Tongue (tissue), 1 donor: ENCODE measurements at regions not wholly inside any gene's neighbourhood (a gene's known extent, or its start where the extent isn't known, plus 50 kb on each side); places are given as distances from the start of the nearest gene placed in this dataset.
A peak's percentile ranks its signal among the peaks of the same experiment; 100 is the strongest.

Source experiments
- DNase-seq: peaks from one replicate; pipeline ENCODE4 v3.0.0-alpha.2; 2015

DNA sequence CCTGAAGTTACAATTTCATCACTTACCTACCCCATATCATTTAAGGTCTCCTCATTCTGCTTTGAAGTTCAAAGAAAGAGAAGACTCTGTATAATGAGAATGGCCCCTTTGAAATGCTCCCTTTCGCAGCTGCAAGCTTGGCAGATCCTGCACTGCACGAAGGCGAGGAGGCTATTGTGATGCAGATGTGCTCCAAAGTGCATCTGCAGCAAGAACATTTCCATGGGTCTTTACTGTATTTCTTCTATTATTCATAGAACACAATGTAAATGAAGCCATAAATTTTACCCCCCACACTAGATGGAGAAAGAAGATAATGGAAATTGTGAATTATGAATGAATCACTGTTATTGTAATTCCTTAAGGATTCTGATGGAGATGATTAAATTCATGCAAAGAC, 178.7 kb downstream of the CHD9NB start:
- peak; percentile 9 for DNase-seq

DNA sequence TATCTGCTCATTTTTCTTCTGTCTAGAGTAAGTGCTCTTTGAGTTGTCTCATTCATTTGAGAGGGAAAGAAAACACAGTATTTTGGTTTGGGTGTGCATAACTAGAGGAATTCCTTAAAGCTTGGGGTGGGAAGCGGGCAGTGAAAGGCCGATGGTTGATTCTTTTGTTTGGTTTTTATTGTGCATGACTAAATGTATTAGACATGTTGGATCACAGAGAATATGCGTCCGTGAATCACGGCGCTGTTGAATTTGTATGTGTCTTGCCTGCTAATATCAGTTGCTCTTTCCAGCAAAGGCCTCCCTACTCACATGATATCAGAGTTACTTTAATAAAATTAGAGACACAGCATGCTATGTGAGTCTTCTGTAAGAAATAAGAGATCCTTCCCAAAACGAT, 180.0 kb downstream of the CHD9NB start:
- DNase-seq, result peak; percentile 43

DNA sequence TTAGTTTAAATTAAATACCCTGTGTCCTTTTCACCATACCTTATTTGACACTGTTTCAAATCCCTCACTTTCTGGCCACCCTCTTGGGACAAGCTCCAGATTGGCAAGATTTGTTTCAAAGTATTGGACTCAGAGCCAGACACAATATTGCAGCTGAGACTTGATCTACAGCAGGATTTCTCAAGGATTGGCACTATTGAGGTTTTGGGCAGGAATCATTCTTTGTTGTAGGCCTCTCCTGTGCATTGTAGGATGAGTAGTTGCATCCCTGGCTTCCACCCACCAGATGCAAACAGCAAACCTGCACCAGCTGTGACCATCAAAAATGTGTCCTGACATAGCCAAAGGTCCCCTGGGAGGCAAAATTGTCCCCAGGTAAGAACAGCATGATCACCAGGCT, 181.2 kb downstream of the CHD9NB start:
- no peak for DNase-seq

DNA sequence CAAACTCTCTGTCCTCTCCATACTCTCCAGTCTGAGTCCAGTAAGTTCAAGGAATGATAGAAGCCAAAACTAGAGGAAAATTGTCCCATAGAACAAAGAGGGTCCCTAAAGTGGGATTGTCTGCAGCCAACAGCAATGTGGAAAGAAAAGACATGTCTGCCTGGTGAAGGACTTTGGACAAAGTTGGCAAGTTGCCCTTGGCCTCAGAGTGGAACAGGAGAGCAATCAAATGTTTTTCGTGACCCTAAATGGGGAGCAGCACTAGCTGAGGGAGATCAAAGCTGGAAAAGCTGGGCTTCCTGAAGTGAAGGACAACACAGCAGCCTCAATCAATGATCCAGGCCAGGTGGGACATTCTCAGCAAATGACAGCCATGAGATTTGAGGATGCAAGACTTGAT, 183.5 kb downstream of the CHD9NB start:
- DNase-seq, result no peak

DNA sequence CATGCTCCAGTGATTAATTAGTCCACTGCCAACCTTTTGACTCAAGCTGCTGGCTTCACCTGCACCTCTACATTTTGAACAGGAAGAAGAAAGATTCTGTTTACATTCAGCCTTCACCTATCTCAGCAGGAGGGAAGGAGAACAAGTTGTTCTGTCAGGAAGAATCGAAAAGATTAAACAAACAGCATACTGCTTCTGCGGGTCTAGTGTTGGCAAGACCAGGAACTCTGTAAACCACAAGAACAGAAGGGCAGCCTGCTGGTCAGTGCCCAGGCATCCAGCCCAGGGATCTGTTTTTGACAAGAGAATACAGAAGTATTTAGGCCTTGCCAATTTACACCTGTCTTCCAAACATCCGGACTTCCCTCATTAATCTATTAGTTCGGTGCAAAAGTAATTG, 189.7 kb downstream of the CHD9NB start:
- DNase-seq, result no peak

DNA sequence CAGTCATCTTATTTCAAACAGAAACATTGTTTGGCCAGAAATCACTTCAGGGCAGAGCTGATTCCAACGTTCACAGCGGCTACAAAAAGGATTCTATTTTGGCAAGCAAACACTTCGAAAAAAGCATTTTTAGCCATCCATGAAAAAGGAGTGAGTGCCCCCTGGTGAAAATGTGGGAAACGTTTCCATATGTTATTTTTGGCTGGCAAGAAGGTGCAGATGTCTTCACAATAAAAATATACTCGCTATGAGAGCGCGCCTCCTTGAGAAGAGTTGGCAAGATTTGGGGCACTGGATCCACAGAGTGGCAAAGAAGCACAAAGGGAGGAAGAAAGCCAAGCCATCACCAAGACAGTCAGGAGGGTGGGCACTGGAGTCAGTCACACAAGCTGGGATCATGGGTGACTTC, 191.1 kb downstream of the CHD9NB start:
- peak; percentile 80 for DNase-seq

DNA sequence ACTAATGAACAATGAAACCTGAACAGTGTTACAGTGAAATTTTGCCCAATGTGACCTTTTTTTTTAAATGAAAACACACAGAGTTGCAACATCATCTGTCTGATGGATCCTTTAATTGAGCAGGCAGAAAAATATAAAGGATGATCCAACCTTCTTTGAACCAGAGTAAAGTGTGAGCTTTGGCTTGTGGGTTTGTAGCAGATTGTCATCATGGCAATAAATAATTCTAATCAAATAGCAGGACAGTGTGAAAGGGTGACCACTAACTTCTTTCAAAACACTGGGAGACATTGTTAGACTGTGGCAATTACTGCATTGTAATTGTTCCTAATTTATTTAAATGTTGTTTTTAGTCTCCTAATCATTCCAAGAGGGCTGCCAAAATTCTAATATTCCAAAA, 197.2 kb downstream of the CHD9NB start:
- no peak for DNase-seq

DNA sequence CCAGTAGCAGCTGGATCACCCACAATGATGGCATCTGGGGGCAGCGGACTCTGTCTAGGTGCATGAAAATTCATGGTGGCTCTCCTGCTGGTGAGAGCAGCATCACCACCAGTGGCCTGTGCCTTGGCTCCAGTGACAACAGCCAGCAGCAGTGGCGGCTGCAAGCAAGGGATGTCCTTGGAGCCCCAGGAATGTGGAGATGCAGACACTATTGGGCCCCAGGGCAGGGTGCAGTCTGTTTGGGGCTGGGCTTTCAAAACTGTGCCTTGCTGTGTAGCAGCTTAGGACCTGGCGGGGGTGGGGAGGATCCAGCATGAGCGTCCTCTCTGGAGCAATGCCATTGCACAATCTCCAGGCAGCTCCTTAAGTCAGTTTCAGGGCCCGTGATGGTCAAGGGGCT, 199.7 kb downstream of the CHD9NB start:
- DNase-seq, result no peak

DNA sequence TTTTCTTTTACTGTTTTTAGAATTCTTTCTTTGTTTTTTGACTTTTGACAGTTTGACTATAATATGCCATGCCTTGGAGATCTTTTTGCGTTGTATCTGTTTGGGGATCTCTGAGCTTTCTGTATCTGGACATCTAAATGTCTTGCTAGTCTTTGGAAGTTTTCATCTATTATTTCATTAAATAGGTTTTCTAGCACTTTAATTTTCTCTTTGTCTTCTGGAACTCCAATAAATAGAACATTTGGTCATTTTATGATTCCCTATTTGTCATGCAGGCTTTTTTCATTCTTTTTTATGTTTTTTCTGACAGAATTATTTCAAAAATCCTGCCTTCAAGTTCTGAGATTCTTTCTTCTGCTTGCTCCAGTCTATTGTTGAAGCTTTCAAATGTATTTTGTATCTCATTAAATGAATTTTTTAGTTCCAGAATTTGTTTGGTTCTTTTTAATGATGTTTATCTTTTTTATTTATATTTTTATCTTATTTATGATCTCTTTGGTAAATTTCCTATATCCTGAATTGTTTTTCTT, 201.4 kb downstream of the CHD9NB start:
- DNase-seq, result no peak

DNA sequence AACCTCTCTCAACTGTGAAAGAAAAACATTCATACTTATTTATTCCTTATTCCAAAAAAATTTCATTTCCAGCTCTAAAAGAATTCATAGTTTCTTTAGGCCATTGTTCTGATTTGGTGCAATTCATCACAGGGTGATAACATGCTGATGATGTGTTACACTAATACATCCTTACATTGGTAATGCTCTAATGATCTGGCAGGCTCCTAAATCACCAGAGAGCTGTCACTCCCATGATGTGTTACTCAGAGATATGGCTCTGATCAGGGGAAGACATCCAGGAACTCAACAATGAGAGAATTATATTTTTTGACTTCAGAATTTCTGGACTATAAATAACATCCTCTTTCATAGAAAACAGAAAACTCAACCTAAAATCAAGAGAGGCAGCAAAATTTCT, 209.3 kb downstream of the CHD9NB start:
- DNase-seq, result no peak

DNA sequence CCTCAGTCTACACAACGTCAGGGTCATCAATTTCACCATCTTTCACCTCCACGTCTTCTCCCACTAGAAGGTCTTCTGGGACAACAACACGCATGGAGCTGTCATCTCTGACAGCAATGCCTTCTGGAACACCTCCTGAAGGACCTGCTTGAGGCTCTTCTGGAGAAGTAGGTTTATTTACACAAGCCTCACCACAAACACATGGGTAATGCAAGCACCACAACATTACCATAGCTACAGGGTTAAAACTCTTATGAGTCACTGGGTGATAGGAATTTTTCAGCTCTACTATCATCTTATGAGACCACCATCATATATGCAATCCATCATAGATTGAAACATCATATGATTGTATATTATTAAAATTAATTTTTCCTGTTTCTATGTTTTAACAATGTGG, 215.4 kb downstream of the CHD9NB start:
- no peak for DNase-seq

DNA sequence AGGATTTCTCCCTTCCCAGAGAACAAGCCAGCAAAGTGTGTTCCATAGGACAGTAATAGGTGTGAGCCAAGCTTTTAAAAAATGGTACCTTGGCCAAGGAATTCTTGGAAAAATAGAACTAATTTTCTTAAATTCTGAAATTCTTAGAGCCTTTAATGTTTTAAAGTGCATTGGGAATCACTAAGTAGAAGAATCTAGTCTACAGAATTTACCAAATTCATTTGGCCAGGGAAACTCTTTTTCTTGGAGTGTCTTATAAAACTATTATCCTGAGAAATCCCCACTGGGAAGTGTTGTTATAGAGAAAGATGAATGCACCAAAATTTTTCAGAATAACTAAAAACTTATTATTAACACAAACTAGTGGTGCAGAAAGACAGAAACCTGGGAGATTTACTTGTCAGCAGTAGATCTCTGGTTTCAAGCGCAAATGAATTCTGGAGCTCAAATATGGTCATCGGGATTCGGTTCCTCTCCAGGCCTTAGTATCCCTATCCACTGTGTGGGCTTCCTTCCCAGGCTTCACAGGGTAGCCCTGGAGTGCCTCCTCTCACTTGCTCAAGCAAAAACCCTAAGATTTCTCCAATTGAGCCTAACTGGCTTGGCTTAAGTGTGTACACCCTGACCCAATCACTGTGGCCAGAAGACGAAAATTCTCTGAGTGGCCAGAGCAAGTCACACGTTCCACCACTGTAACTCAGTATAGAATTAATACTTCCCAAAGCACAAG, 217.8 kb downstream of the CHD9NB start:
- peak; percentile 3 for DNase-seq

DNA sequence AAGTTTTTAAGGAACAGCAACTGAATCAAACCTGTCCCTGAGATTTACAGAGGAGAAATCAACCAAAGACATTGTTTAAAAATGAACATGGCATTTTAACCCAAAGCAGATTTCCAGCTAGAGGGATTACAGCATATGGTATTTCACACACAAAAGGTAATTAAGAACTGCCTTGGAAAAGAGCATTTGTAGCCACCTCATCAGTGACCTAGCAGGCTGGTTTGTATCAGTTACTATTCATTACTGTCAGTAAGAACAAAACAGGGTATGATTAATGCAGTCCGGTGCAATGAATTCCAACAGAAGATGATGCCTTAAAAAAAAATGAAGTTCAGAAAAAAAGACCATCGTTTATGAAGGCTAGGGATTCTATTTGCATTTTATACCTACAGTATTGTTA, 219.9 kb downstream of the CHD9NB start:
- DNase-seq, result peak; percentile 9

DNA sequence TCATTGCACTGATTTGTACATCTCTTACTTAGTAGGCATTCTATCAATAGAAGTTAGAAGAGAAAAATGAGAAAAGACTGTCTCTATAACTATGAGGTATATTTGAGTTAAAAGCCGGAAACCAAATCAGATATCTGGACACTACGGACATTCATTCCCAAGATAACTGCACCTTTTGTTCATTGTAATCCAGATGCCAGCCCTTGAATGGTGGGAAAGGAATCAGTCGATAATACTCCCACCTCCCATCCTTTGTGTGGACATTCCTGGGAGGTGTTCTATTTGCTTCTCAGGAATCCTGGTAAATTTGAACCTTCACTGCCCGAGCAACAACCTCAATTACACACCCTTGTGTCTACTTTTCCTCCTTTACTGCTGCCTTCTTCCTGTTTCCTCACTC, 225.2 kb downstream of the CHD9NB start:
- DNase-seq, result no peak

DNA sequence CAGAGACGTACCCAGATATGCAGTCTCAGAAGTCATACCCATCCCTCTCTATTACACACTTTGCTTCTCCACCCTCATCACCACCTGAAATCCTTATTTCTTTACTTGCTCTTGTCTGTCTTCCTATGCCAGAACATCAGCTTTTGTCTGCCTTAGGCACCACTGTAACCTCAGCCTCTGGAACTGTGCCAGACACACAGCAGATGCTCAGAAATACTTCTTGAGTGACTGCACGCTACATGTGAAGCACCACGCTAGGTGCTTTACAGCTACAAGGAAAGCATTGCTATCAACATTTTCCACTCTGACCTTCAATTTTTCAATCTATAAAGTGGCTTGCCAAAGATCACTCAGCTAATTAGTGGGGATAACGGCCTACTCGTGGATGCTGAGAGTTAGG, 226.8 kb downstream of the CHD9NB start:
- peak; percentile 63 for DNase-seq

DNA sequence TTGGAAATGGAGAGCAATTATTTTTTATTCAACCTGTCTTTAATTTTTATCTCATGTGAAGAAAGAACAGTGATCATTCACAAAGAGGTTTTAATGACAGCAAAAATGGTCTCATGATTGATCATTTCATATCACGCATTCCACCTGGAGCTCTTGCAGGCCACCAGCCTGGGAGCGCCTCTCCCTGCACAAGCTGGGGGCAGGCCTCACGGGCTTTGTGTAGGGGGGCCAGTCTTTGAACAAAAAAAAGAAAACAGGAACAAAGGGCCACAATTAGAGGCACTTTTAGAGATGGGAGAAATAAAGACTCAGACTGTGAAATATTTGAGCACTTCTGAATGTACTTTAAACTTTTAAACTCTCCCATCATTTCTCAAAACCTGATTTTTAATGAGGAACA, 232.9 kb downstream of the CHD9NB start:
- no peak for DNase-seq

DNA sequence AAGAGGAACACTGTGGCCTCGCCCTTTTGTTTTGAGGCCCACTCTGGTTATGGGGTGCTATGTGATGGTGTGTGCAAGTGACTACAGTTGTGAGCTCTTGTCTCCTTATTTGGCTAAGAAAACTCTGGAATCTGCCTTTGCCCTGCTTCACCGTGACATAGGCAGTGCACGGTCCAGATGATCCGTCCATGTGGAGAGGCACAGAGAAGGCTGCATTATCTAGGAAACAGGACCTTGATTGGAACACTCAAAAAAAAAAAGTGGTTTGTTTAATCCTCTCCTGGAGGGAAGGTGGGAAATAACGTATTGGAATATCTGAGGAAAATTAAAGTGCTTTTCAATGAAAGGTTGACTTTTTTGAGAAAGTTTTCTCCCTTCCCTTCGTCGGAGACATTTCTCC, 233.3 kb downstream of the CHD9NB start:
- DNase-seq, result no peak

DNA sequence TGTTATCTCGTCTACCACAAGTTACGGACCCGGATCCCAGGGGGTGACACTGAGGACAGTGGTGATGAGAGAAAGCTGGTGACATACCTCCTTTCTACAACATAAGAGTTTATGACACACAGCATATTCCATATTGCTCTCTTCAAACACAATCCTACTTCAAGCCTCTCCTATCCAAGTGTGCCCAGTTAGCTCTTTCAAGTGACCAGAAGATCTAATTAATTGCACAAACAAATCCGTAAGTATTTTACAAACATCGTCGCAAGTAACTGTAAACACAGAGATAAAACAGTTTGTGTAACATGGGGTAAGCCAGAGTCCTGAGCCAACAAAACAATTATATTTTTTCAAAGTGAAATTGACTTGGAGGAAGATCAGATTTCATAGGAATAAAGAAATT, 235.0 kb downstream of the CHD9NB start:
- no peak for DNase-seq

DNA sequence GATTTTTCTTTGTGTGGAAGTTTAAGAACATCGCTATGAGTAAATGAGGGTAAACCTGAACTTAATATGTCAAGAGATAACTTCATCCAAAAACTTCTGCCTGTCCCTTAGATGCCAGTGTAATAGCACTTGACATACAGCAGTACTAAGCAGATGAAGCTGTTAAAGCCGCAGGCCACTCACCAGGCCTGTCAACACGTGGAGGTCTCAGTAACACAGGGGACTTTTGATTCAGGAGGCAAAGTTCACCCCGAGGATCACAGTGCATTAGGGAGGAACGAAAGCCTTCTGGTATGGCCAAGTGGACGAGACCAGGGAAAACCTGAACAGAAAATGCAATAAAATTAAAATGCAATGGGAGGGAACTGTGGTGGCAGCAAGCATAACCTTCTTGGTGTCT, 235.7 kb downstream of the CHD9NB start:
- DNase-seq, result no peak

DNA sequence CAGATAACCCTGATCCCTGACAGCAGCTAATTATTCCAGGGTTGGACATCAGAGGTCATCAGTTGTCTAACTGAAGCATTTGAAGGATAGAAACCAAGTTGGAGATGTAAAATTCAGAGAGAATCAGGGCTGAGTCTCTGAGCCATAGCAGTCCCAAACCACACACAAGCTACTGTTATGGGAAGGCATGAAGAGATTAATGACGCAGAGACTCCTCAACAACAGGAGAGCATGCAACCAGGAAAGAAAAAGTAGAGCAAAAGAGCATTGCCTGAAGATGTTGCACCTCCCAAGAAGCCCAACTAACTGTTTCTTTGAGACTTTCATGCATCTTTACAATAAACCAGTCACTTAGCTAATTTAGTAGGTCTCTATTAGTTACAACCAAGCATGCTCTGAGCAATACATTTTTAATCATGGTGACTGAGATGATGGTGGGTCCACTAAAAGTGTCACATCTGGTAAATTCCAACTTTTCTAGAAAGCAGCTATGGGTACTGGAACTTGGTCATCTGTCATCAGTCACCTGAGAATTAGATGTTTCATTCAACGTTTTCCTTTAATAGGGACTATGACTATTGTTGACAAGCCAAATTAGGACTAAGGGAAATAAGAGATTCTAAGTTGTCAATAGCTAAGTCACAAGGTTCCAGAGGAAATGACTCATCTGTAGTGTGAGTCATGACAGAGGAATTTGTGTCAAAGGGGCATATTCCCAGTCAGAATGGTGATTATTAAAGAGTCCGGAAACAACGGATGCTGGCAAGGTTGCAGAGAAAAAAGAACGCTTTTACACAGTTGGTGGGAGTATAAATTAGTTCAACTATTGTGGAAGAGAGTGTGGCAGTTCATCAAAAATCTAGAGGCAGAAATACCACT, 239.8 kb downstream of the CHD9NB start:
- DNase-seq, result no peak

DNA sequence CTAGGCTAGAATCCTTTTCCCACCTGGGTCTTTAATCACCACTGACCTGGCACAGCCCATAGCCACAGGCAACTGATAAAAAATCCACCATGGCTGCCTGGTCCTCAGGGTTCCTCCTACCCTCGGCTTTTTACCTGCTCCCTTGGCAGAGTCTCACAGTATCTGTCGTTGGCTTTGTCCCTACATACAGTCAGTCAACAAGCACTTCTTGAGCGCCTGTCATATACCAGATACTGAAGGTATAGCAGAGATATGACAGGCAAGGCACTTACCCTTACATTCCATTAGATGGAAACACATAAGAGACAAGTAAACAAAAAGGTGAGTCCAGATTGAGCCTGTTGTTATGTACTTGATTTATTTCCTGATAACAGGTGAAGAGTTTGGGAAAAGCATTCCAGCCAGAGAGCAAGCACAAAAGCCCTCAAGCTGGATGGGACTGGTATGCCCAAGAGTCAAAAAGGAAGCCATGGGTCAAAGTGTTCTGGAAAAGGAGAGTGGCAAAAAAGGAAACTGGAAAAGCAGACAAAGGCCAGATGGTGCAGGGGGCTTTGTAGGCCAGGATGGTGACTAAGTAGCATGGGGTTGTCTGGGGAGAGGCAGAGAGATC, 247.0 kb downstream of the CHD9NB start:
- DNase-seq, result no peak

DNA sequence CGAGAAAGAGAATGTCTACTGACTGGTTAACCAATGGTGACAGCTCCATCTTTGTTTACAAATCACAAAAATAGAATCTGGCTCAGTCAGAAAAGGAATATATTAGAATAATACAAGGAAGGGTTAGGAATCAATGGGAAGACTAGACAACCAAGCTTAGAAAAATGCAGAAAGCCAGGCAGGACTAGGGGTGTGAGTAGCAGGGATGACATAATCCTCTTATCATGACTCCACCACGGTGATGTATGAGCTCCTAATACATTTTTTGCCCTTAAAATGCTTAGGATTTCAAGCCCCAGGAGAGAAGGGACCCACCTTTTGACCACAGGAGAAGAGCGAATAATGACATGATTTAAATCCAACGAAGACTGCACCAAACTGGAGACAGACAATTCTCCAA, 252.3 kb downstream of the CHD9NB start:
- no peak for DNase-seq

DNA sequence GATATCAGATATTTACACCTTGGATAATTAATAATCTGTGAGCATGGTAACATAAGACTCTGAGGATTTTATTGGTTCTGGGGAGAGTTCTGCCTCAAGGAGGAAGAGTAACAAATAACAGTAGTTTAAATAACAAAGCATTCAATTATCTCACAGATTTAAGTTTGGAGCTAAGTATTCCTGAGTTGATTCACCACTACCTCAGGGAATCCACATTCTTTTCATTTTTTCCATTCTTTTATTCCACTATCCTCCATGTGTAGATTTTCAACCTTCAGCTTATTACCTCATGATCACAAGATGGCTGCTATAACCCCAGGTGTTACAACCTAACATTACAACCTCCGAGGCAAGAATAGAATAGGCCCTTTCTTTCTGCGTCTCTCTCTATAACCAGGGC, 252.2 kb upstream of the TOX3 start:
- DNase-seq, result no peak
